GM12878 (cell line): ENCODE measurements at regions not wholly inside any gene's neighbourhood (a gene's known extent, or its start where the extent isn't known, plus 50 kb on each side); places are given as distances from the start of the nearest gene placed in this dataset.

Experiments used
- ATAC-seq: fragments of 200-7000 bp; cut with Tn5 transposase; 3 replicates; pipeline ENCODE4 v1.9.1; 2020; ENCODE audit warnings: mild to moderate bottlenecking, moderate library complexity
- BruUV-seq: library from RNA; stranded (reverse); fragments of 400-500 nt; replicated peaks from 2 replicates; lab custom pipeline; 2021; lab: Mats Ljungman, UMichigan
- CTCF ChIA-PET: fragments of 300-600 bp; sonication (Branson Sonifier 250); formaldehyde crosslinking; extraction: SDS; loops from one replicate; lab custom pipeline; 2021; ENCODE audit warnings: inconsistent platforms; lab: Yijun Ruan, JAX
- POLR2A ChIA-PET: fragments of 350-600 bp; formaldehyde crosslinking; extraction: SDS; loops from one replicate; lab custom pipeline; 2021; ENCODE audit warnings: inconsistent platforms; lab: Charles Lee
- RAD21 ChIA-PET: fragments of 300-600 bp; sonication (Branson Sonifier 250); formaldehyde crosslinking; loops from one replicate; lab custom pipeline; 2023; ENCODE audit warnings: antibody characterized with exemption; ENCODE audit not compliant: unreplicated experiment; lab: Charles Lee
- SMC1A ChIA-PET: fragments of 300-600 bp; sonication (Branson Sonifier 250); formaldehyde crosslinking; loops from one replicate; lab custom pipeline; 2023; ENCODE audit not compliant: unreplicated experiment, uncharacterized antibody; lab: Charles Lee
- DNase-seq: peaks from one replicate; pipeline ENCODE4 v3.0.0-alpha.2; 2011; ENCODE audit warnings: low read depth, low spot score
- FAIRE-seq: peaks from 3 replicates; lab custom pipeline; 2011; peaks lifted over from hg19 to GRCh38; lab: Jason Lieb, UNC
- H2AFZ ChIP-seq: 2 replicates; pipeline ENCODE4 v1.6.0; 2011; ENCODE audit warnings: low read depth, low read length, control low read depth; ENCODE audit not compliant: control insufficient read depth
- H3K27ac ChIP-seq: 2 replicates; pipeline ENCODE4 v1.5.1; 2011; ENCODE audit warnings: control low read depth; ENCODE audit not compliant: control insufficient read depth, insufficient read depth
- H3K27me3 ChIP-seq, 2 experiments: replicated peaks in 1 of 2; 2 replicates each; pipeline versions ENCODE4 v1.6.0 to v1.6.1; 2011; ENCODE audit warnings: low read length in 1 of 2; ENCODE audit not compliant: control insufficient read depth in 2 of 2, insufficient read depth in 2 of 2
- H3K36me3 ChIP-seq, 2 experiments: 2 replicates each; pipeline ENCODE4 v1.5.1; 2011; ENCODE audit warnings: low read length in 1 of 2; ENCODE audit not compliant: control insufficient read depth in 2 of 2, insufficient read depth in 2 of 2
- H3K4me1 ChIP-seq: 2 replicates; pipeline ENCODE4 v1.6.1; 2011; ENCODE audit warnings: mild to moderate bottlenecking, low read length, moderate library complexity, mixed read lengths; ENCODE audit not compliant: control insufficient read depth, insufficient read depth
- H3K4me2 ChIP-seq: 2 replicates; pipeline ENCODE4 v1.6.0; 2011; ENCODE audit warnings: control low read depth; ENCODE audit not compliant: control insufficient read depth, insufficient read depth
- H3K4me3 ChIP-seq: fragments of 200-600 bp; sonication (generic); 2 replicates; pipeline ENCODE4 v1.5.1; 2016
- H3K79me2 ChIP-seq: 2 replicates; pipeline ENCODE4 v1.6.0; 2011; ENCODE audit warnings: low read length; ENCODE audit not compliant: control insufficient read depth, insufficient read depth
- H3K9ac ChIP-seq: 2 replicates; pipeline ENCODE4 v1.8.0; 2011; ENCODE audit warnings: low read length, control low read depth, mixed read lengths; ENCODE audit not compliant: control insufficient read depth, insufficient read depth
- H3K9me3 ChIP-seq: replicated peaks from 3 replicates; pipeline ENCODE4 v1.5.1; 2011; ENCODE audit warnings: mild to moderate bottlenecking, low read length; ENCODE audit not compliant: control insufficient read depth, insufficient read depth
- H4K20me1 ChIP-seq: 2 replicates; pipeline ENCODE4 v1.6.0; 2011; ENCODE audit not compliant: control insufficient read depth, insufficient read depth
- ASH2L ChIP-seq: fragments of 300-600, 200-600 bp; sonication (generic); IDR thresholded peaks from 2 replicates; pipeline ENCODE4 v1.6.1; 2017; ENCODE audit warnings: low read depth, mild to moderate bottlenecking, borderline replicate concordance
- ATF2 ChIP-seq: IDR thresholded peaks from 2 replicates; pipeline ENCODE4 v1.6.1; 2012; ENCODE audit warnings: low read length, inconsistent platforms
- ATF7 ChIP-seq: fragments of 450-650 bp; IDR thresholded peaks from 2 replicates; pipeline ENCODE4 v1.6.1; 2016; ENCODE audit warnings: low read depth, mild to moderate bottlenecking
- BCL11A ChIP-seq: IDR thresholded peaks from 2 replicates; pipeline ENCODE4 v1.6.1; 2011; ENCODE audit warnings: low read depth, low read length
- BMI1 ChIP-seq: fragments of 450-650 bp; IDR thresholded peaks from 2 replicates; pipeline ENCODE4 v1.6.1; 2016; ENCODE audit warnings: mild to moderate bottlenecking, moderate library complexity, borderline replicate concordance
- MYB ChIP-seq: fragments of 150-350 bp; IDR thresholded peaks from 2 replicates; pipeline ENCODE4 v1.6.1; 2014; ENCODE audit warnings: mild to moderate bottlenecking, low read depth, low read length, borderline replicate concordance
- NR2C1 ChIP-seq: fragments of 450-650 bp; IDR thresholded peaks from 2 replicates; pipeline ENCODE4 v1.6.1; 2017; ENCODE audit warnings: antibody characterized with exemption, mild to moderate bottlenecking, moderate library complexity
- PBX3 ChIP-seq: IDR thresholded peaks from 2 replicates; pipeline ENCODE4 v1.6.1; 2011; ENCODE audit warnings: mild to moderate bottlenecking, low read depth, low read length, moderate library complexity; ENCODE audit not compliant: insufficient replicate concordance
- SMAD1 ChIP-seq: fragments of 450-650 bp; IDR thresholded peaks from 2 replicates; pipeline ENCODE4 v1.6.1; 2018; ENCODE audit warnings: mild to moderate bottlenecking, low read depth; ENCODE audit not compliant: partially characterized antibody
- SRF ChIP-seq, 2 experiments: IDR thresholded peaks; 2 replicates each; pipeline ENCODE4 v1.6.1; 2011; ENCODE audit warnings: low read depth in 2 of 2, low read length in 2 of 2, mild to moderate bottlenecking in 1 of 2, moderate library complexity in 1 of 2
- SUPT20H ChIP-seq: IDR thresholded peaks from 2 replicates; pipeline ENCODE4 v1.6.1; 2011; ENCODE audit warnings: low read depth, mild to moderate bottlenecking, low read length, moderate library complexity, borderline replicate concordance; ENCODE audit not compliant: control insufficient read depth
- WGBS: methylation state at CpG from one replicate; pipeline ENCODE4 v1.1.6; 2016; ENCODE audit warnings: low lambda C conversion rate; ENCODE audit not compliant: insufficient replicate concordance, insufficient coverage; ENCODE audit errors: missing lambda C conversion rate; 5-methylcytosine and 5-hydroxymethylcytosine counted together
- in situ Hi-C: fragments of 300-500 bp; cut with MboI; formaldehyde crosslinking; loops from 9 replicates; pipeline ENCODE4 v1.14.3; 2018; ENCODE audit warnings: mixed read lengths
- intact Hi-C: fragments of 100-400 bp; cut with micrococcal nuclease; formaldehyde crosslinking; loops from one replicate; pipeline ENCODE4 v1.14.2; 2022; ENCODE audit not compliant: unreplicated experiment

GRCh38 chr12:84596266-84596665 lies 316.3 kb downstream of the SLC6A15 start:
- intact Hi-C loops (no loop called here), in situ Hi-C loops (no loop called here)
- Histone ChIP-seq H4K20me1 (no peaks in the 10 kb centered on the region), H3K79me2 (no peaks in the 10 kb centered on the region), H3K27ac (no peak overlapping the region), H3K4me3 (no peak overlapping the region), H3K9ac (no peak overlapping the region), H3K9me3 (no peaks in the 10 kb centered on the region), H3K4me1 (no peaks in the 10 kb centered on the region), H3K4me2 (no peak overlapping the region), H3K36me3 (no peaks in the 10 kb centered on the region), H2AFZ (no peak overlapping the region), H3K27me3 (no peaks in the 10 kb centered on the region)
- ChIA-PET CTCF (no interaction called here), SMC1A (interaction anchor here (0.6 kb wide), 1 partner anchor 848 kb away, joined by 3 read pairs; no protein-coding TSS in a partner anchor), RAD21 (interaction anchor here (0.7 kb wide), 1 partner anchor 250 kb away, joined by 4 read pairs; no protein-coding TSS in a partner anchor), POLR2A (no interaction called here)
- TF ChIP-seq SUPT20H, result no peak
- no peak for TF ChIP-seq PBX3
- TF ChIP-seq BCL11A, result no peak
- no peak for TF ChIP-seq SMAD1
- no peak for TF ChIP-seq ATF7
- TF ChIP-seq SRF (IDR thresholded peaks at IDR 0.05; ENCODE audit: low read depth in 2 of 2, low read length in 2 of 2), result no peak
- no peak for TF ChIP-seq NR2C1
- no peak for TF ChIP-seq MYB
- TF ChIP-seq ATF2, result no peak
- no peak for TF ChIP-seq BMI1
- TF ChIP-seq ASH2L, result no peak
- no TSS peak for BruUV-seq
- ATAC-seq (no peak), FAIRE-seq (no peak), DNase-seq (no peak)
- 4% methylated on average over 2 of the region's 2 CpGs for WGBS
